Activated CD4-positive, alpha-beta T cell treated with anti-CD3 and anti-CD28 coated beads, Interleukin-2, amount 50 U/mL, for 16 hours (primary cell): ENCODE measurements at regions not wholly inside any gene's neighbourhood (a gene's known extent, or its start where the extent isn't known, plus 50 kb on each side); places are given as distances from the start of the nearest gene placed in this dataset.

Source experiments
- DNase-seq: peaks from one replicate; pipeline ENCODE4 v3.0.0-alpha.2; 2020

DNA sequence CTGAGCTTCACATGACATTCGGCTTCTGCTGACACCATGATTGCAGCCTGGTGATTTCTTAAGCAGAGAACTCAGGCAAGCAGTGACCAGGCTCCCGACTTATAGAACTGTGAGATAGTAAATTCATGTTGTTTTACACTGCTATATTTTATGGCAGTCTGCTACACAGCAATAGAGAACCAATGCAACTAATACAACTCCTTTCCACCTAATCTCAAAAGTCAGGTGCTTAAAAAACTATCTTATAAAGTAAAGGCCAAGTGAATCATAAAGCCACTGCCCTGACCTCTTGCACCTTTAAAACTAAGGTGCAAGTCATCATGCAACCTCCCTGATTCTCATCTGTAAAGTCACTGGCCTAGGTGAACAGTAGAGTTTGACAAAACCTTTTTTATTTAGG, 95.3 kb upstream of the GLS start:
- DNase-seq: no peak

DNA sequence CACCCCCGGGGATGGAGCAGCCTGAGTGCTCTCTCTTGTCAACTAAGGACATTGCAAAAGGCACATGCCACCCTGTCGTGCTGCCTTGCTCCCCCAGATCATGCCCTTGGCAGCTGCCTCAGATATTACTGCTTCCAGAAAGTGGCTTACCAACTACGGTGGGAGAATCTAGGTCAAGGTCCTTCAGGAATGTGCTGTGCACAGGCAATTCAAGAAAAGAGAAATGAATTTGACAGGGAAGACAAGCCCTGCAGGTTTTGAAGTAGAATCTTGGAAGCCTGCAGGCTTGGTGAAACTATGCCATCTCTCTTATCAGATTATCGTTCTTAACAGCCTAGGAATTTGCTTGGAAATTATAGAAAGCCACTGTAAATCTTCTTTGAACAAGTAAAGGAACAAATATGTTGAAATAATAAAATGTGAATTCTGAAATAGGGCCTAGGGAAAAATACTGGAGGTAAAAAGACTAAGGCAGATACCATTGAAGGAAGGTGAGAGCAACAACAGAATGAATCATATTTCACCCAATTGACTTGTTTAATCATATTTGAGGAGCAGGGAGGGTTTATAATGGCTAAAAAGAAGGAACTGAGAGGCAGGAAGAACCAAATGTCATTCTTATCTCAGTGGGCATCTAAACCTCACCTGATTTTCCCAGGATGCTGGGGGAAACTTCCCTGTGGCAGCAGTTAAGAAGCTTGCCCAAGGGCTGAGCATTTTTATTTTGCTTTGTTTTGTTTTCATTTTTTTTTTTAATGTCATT, 94.0 kb upstream of the GLS start:
- DNase-seq: no peak

DNA sequence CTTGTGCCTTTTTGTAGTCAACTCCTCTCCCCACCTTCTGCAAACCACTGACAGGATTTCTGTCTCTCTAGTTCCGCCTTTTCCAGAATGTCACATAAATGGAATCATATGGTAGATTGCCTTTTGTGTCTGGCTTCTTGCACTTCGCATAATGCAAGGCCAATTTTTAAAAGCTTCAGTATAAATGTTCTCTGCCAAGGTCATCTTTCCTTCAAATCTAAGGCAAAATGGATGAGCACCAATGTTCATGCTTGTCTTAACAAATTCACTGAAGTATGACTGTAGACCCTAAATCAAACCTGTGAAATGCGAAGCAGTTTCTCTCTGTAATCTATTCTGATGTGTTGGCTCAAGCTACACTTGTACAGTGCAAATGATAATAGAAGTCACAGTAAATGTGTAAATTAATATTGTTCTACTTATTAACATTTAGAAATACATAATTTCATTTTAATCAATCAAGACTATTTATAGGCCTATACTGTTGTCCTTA, 92.8 kb upstream of the GLS start:
- no peak for DNase-seq

DNA sequence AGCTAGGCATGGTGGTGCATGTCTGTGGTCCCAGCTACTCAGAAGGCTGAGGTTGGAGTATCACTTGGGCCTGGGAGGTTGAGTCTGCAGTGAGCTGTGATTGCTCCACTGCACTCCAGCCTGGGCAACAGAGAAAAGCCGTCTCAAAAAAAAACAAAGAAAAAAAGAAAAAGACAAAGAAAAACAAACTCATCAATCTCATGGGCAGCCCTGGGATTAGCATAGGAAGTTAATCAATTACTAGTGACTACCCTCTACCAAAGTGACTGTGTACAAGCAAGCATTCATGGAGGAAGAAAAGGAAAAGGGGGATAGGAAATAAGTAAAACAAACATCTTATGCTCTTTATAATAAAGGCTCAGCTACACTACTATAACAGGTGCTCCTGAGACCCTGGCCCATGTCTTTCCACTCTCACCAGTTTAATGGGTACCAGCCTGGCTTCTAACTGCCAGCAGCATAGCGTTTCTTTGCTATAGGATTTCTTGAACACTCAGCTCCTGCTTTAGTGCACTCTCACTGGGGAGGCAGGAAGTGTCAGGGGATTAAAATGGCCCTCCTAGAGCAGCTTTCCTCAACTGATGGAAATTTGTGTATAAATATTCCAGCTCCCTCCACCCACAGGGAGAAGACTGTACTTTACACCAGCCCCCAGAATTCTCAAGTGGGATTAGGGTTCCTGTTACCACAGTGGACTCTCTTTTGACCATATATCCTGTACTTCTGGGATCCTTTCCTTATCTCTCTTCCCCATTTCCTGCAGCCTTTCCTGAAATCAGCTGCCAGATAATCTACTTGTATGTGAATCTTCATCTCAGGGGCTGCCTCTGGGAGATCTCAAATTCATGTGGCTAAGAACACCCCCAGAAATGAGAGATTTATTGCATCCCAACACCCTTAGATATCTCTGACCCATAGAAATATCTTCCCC, 91.3 kb upstream of the GLS start:
- DNase-seq: no peak

DNA sequence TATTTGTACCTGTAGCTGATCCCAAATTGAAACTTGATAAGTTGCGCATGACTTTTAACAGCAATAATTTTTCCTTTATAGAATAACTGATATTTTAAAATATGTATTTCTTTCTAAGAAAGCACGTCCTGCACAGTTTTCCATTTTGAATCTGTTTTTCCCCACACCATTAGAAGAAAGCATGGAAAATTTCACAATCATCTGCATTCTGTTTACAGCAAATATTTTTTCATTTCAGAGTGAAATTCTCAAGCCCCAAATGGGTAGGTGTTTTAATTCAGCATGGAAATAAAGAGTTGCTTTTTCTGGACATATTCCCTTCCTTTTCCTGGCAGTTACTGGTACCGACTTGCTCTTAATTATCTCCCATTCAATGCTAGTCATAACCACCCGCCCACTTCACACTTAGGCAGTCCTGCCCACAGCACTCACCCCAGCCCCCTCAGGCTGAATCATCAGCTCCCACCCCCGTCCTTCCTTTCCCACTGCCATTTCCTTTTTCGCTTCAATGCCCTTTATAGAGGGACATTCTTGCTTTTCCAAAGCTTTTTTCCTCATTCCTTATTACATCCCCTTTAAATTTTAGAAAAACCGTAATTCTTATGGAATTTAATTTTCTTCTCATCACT, 89.2 kb upstream of the GLS start:
- DNase-seq: peak; percentile 56

DNA sequence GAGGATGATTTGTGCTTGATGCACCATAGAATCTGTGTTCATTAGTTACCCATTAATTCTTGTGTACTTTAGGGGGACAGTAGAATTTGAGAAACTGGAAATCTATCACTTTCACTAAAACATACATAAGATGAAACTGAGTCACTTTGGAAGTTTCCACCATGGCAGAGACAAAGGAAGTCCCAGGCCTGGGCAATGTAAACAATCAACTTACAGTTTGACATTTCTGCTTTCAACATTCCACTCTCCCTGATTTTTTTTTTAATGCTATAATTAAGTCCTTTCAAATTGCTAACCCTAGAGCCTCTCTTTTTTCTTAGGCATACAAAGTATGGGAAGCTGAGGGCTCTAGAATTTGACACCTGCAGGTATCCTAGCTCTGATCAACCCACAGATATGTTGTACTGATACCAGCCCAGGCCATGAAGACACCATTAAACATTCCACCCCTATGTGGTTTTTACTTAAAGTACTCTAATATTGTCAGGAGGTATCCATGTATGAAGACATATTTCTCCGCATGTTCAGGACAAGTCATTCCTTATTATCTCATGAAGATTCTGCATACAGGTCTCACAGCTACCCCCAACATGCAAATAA, 88.5 kb upstream of the GLS start:
- DNase-seq: no peak

DNA sequence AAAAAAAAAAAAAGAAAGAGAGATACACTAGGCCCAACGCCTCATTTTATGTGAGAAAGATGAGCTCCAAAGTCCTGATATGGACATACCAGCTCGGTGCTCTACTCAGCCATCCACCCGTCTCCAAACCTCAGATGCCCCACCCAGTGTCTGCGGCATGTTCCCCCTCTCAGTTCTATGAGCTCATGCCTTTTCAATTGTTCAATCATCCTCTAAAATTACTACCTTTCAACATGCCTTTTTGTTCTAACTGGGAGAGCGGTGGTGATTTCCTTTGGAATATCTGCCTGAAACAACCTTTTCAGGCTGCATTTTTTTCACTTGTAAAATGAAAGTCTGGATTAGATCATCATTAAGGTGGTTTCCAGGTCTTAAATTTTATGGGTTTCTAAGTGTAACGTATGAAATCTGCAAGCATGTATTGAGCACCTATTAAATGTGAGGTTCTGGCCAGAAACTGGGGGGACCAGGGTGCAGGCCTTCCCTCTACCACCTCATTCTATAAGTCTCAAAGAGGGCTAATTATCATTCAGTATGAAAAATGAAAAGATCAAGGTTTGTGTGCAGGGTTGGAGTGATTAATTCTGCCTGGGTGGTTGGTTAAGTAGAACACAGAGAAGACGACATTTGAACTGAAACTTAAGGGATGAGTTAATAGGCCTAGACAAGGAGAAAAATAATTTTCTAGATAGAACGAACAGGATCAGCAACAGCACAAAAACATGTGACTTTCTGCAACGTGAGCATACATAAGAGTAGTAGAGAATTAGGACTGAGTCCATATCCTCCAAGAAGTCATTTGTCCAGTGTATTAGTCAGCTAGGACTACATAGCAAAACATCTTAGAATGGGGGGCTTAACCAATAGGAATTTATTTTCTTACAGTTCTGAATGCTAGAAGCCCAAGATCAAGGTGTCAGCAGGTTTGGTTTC, 87.4 kb upstream of the GLS start:
- DNase-seq: no peak

DNA sequence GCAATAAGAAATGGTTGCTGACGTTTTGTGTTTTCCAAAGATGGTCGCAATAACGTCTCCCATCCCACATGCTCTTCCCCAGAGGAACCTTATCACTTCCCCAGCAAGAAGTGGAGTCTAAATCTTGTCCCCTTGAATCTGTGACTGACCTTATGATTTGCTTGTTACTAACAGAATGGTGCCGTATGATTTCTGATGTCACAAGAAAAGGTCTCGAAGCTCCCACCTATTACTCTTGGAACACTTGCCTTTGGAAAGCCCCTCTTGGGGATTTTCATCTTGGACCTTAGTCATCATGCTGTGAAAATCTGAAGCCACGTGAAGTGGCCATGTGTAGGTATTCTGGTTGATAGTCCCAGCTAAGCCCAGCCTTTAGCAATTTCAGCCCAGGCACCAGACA, 86.2 kb upstream of the GLS start:
- no peak for DNase-seq

DNA sequence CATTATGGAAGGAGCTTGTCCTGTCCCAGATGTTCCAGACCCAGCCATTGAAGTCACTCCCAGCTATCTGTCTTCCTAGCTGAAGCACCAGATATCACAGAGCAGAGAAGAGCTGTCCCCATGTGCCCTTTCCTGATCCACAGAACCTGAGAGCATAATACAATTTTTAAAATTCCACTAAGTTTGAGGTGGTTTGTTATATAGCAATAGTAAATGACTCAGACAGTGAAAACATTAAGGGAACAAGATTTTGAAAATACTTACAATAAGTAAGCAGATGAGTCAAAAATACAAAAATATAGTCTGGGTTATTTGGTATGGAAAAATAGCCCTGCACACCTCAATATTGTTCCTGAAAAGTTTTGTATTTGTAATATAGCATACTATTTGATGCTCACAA, 85.8 kb upstream of the GLS start:
- no peak for DNase-seq

DNA sequence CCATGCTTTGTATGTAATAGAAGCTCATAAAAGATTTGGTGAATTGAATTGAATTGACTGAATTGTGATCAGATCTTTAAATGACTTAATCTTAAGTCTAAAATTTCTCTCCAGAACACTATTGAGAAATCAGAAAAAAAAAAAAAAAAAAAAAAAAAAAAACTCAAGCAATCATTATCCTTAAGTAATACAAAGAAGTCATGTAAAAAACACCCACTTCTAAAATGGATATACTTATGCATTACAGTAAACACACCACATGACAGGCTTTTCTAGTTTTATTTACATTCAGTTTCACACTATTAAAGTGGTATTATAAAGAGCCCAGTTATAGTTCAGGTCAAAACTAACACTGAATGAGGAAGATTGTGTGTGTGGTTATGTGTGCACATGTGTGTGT, 84.9 kb upstream of the GLS start:
- no peak for DNase-seq

DNA sequence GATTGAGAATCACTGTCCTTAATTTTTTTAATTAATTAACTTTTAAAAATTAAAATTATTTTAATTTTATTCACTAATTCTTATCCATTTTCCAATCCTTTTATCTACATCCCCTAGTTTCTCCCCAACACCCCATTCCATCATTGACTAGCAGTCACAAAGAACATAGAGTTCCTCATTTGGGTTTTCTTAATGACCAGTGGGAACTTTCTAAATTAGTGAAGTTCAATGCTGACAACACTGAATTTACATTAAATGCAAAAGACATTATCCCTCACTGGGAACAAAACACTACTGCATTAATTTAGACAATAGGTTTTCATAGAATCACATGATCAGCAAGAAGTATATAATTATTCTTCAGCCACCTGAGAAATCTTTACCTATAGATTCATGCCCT, 80.6 kb upstream of the GLS start:
- DNase-seq: no peak

DNA sequence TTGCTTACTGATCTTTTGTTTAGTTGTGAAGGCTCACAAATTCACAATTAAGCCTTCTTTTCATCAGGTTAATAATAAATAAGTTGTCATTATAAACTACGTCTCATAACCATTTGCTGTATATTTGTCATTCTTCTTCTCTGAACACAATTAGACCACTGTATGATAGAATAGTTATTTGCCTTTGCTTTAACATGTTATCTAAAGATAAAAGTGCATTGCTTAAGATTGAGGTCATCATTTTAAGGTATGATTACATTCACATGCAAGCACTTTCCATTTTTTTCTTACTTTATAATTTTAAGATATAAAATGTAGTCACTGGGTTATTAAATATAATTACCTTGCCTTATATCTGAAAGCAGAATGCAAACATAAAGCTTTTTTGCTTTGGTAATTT, 80.1 kb upstream of the GLS start:
- DNase-seq: no peak

DNA sequence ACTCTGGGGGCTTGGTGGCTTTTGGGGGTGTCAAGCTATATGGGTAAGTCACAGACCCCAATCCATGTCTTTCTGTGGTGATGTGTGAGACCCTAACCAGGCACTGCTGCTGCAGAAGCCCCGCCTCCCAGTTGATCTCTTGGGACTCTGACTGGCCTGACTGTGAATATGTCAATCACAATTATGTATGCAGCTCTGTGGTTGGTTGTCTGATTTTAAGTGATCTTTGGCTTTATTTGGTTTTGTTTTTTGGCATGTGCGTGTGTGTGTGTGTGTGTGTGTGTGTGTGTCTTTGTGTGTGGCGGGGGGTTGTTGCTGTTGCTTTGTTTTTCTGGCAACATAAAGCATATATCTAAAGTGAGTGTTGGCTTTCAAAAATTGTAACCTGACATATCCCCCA, 78.5 kb upstream of the GLS start:
- no peak for DNase-seq

DNA sequence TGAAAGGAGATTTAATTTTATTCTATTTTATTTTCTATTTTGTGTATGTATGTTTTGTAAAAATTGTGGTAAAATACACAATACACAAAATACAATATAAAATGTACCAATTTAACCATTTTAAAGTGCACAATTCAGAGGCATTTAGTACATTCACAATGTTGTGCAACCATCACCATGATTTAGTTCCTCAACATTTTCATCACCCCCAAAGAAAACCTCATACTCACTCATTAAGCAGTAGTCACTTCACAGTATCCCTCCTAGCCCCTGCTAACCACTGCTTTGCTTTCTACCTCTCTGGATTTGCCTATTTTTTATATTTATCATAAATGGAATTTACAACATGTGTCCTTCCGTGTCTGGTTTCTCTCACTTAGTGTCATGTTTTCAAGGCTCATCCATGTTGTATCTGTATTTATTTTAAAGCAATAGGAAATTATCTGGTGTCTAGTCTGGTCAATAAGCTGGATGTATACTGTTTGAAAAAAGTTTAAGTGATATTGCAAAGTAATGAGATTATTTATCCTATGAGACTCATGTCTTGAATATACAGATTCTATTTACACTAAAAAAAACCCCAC, 77.9 kb upstream of the GLS start:
- DNase-seq: no peak

DNA sequence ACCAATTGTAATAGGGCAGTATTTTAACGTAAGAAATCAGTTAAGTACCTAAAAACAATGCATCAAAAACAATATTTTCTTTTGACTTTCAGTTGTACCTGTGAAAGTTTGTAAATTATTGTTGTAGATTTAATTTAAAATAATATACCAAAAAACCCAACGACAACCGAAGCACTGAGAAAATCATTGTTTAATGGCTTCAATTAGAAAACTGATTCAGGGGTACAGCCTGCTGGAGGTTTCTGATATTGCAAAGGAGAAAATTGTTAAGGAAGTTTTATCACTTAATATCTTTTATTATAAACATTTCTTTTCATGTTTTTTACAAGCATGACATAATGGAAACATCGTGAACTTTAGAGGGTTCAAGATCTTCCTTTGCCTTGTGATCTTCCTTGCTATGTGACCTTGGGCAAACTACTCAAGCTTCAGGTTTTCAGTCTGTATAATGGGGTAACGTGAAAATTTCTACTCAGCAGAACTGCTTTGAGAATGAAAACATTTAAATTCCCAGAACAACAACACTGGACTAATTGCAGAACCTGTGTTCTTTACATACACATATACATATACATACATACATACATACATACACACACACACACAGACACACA, 76.3 kb upstream of the GLS start:
- peak; percentile 18 for DNase-seq

DNA sequence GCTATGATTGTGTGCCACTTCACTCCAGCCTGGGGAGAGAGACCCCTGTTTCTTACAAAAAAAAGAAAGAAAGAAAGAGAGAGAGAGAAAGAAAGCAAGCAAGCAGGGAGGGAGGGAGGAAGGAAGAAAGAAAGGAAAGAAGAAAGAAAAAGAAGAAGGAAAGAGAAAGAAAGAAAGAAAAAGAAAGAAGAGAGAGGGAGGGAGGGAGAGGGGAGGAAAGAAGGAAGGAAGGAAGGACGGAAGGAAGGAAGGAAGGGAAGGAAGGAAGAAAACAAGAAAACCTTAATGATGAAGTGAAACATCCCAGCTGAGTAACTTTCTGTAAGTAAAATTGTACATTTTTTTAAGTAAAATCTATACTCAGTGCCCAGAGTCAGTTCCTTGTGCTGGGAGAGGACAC, 75.5 kb upstream of the GLS start:
- DNase-seq: no peak

DNA sequence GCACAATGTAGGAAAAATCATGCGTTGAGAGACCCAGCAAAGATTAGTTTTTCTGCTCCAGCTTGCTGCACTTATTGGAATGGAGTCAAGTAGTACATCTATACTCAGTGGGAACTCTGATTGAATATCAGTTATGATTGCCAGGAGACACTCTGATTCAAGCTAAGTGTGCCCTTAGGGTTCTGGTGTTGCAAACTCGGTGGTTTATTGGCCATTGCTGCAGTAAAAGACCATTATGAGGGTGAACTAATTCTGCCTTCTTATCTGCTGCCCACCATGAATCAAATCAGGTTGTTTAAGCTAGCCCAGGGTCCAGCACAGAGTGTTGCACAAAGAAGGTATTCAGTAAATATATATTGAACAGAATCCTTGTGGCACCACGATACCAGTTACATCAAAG, 74.8 kb upstream of the GLS start:
- DNase-seq: no peak

DNA sequence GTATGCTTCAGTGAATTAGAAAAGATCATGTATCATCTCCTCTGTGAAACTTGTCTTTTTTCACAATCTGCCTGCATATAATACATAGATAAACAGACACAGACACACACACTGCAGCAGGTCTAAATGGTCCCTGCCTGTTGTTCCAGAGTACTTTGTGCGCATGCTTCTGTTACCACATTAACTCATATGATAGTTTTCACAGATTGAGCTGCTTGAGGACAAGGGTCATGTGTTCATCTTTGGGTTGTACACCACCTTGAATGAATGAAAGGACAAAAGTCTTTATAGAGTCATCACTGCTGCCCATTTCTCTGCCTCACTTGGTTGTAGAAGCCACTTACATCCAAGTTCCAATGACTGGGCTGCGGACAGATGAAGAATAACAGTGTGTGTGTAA, 72.7 kb upstream of the GLS start:
- no peak for DNase-seq

DNA sequence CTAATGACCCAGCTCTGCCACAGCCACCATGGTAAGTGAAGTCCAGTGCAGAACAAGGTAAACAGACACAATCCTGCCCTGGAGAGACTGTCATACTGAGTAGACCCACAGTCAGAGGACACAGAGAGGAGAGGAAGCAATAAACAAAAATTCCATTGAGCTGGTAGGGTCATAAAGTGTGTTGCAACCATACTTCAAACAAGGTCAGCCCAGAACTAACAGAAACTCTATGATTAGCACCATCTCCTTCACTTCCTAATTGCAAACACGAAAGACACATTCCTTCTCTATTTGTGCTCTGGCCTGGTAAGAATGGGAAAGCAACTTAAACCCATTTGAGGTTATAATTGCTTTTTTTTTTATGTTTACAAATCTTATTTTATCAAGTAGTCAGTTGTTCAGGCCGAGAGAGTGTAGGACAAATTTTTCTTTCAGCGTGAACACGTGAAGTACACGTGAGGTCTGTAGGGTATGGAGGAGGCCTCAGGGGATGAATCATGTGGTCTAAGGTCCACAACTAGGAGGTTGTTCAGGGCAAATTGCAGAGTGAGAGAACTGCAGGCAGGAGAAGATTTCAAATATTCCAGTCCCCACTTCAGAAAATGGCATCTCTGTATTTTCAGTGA, 71.4 kb upstream of the GLS start:
- DNase-seq: no peak

DNA sequence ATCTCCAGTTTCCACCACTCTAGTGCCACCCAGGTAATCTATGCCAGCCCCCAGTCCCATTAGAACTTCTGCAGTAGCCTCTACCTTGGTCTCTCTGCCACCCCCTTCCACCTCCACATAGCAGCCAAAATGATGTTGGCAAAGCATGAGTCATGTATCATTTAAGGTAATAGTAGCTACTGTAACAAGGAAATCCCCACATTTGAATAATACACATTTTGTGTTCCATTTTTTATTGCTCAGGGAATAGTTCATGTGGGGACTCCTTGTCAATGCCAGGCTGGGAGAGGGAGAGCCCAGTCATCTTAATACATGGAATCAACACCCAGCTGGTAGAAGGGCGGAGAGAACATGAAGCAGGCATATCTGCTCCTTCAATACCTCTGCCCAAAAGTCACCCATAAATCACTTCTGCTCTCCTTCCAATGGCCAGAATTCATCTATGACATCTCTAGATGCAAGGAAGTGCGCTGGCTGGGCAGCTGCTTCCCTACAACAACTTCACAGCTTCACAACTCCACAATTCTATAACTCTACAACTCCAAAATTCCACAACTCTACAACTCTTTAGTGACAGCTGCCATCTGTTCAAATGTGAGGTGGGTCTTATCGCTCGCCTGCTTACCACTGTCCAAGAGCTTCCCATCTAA, 70.6 kb upstream of the GLS start:
- DNase-seq: no peak
